GM10248 (cell line): ENCODE measurements at regions not wholly inside any gene's neighbourhood (a gene's known extent, or its start where the extent isn't known, plus 50 kb on each side); places are given as distances from the start of the nearest gene placed in this dataset.

Source experiments
- CTCF ChIA-PET: fragments of 300-600 bp; sonication (Branson Sonifier 250); formaldehyde crosslinking; extraction: SDS; loops from one replicate; lab custom pipeline; 2021; ENCODE audit warnings: antibody characterized with exemption; lab: Yijun Ruan, JAX
- POLR2A ChIA-PET: fragments of 350-650 bp; sonication (Branson Sonifier 250); formaldehyde crosslinking; extraction: SDS; loops from one replicate; lab custom pipeline; 2020; ENCODE audit warnings: antibody characterized with exemption; lab: Yijun Ruan, JAX
- DNase-seq: peaks from one replicate; pipeline ENCODE4 v3.0.0; 2012; ENCODE audit errors: extremely low spot score
- CTCF ChIP-seq: IDR thresholded peaks from 2 replicates; pipeline ENCODE4 v1.5.1; 2012; ENCODE audit warnings: mild to moderate bottlenecking, low read depth; ENCODE audit errors: extremely low read depth, missing control alignments, control extremely low read depth

- CTCF ChIA-PET, result interaction anchor here (1.4 to 1.5 kb wide), 3 partner anchors 11 to 20 kb away, joined by 3 to 5 read pairs (median 3); no protein-coding TSS in a partner anchor
- POLR2A ChIA-PET, result no interaction called here
- DNase-seq, result no peak
- TF ChIP-seq CTCF, result no peak
These were observed 185.9 kb upstream of the HS3ST3A1 start for GRCh38 chr17:13787636-13788035.

GRCh38 chr17:13788385-13788784 lies 186.7 kb upstream of the HS3ST3A1 start:
- no peak for DNase-seq

DNA sequence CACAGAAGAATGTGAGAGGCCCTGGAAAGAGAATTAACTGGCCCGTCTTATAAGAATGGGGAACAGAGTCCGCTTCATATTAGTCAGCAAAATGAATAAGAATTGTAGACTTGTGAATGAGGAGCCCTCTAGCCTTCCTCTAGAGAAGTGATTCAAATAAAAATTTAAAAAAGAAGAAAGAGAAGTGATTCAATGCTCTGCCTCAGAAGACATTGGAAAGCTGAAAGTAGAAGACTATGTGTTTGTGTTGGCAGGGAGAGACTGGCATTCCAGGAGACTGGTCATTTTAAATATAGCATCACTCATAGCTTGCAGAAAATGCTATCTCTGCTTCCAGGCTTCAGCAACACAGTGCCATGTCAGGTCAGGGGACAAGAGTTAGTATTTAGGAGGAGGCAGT lies 190.6 kb upstream of the HS3ST3A1 start:
- CTCF ChIA-PET, result no interaction called here
- no peak for TF ChIP-seq CTCF
- POLR2A ChIA-PET, result no interaction called here
- DNase-seq, result no peak

More at GRCh38 chr17:13788385-13788784, 186.7 kb upstream of the HS3ST3A1 start:
- CTCF ChIA-PET, result interaction anchor here (1.4 to 1.5 kb wide), 3 partner anchors 12 to 20 kb away, joined by 3 to 5 read pairs (median 3); no protein-coding TSS in a partner anchor
- POLR2A ChIA-PET, result no interaction called here
- no peak for TF ChIP-seq CTCF

GRCh38 chr17:13793951-13794350 lies 192.2 kb upstream of the HS3ST3A1 start:
- POLR2A ChIA-PET, result no interaction called here
- CTCF ChIA-PET, result no interaction called here
- no peak for TF ChIP-seq CTCF

GRCh38 chr17:13797863-13798262 lies 196.1 kb upstream of the HS3ST3A1 start:
- TF ChIP-seq CTCF, result no peak
- ChIA-PET CTCF (no interaction called here), POLR2A (no interaction called here)
- no peak for DNase-seq

More at GRCh38 chr17:13793951-13794350, 192.2 kb upstream of the HS3ST3A1 start:
- no peak for DNase-seq

DNA sequence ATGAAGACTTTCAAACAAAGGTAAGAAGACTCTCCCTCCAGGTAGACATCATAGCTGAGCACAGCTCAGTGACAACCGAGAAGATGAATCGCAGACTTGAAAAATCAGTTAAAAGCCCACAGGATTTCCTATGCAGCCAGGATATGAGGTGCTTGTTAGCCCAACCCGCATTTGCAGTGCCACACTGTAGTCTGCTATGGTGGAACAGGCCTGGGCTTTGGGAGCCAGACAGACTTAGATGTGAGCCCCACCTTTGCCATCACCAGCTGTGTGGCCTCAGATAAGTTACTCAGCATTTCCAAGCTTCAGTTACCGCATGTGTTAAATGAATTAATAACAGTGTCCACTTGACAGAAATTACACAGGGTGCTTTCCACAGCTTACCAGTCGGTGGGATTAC lies 204.4 kb upstream of the HS3ST3A1 start:
- no peak for DNase-seq
- CTCF ChIA-PET, result no interaction called here
- no peak for TF ChIP-seq CTCF
- POLR2A ChIA-PET, result no interaction called here
